H1 (cell line): ENCODE measurements at regions not wholly inside any gene's neighbourhood (a gene's known extent, or its start where the extent isn't known, plus 50 kb on each side); places are given as distances from the start of the nearest gene placed in this dataset.
"Not testable (repeated sequence)": the region's sequence is repeated elsewhere in the genome, so short reads cannot be mapped to it uniquely, and the experiment has no call there.

Experiments used
- CTCF ChIA-PET: fragments of 300-600 bp; sonication (Branson Sonifier 250); formaldehyde crosslinking; loops from one replicate; lab custom pipeline; 2021; ENCODE audit not compliant: partially characterized antibody; lab: Charles Lee
- POLR2A ChIA-PET: fragments of 300-600 bp; sonication (Branson Sonifier 250); formaldehyde crosslinking; loops from one replicate; lab custom pipeline; 2021; ENCODE audit warnings: inconsistent platforms; ENCODE audit not compliant: partially characterized antibody; lab: Charles Lee
- DNase-seq, 2 experiments: peaks; one replicate each; pipeline versions ENCODE4 v3.0.0 to v3.0.0-alpha.2; 2010 to 2022; ENCODE audit warnings: low spot score in 2 of 2, low read depth in 1 of 2, mixed read lengths in 1 of 2
- FAIRE-seq: peaks from 2 replicates; lab custom pipeline; 2011; peaks lifted over from hg19 to GRCh38; lab: Jason Lieb, UNC
- H2AFZ ChIP-seq: 2 replicates; pipeline ENCODE4 v1.8.1; 2012; ENCODE audit warnings: low read length, inconsistent platforms
- H2AK5ac ChIP-seq: 2 replicates; pipeline ENCODE4 v1.6.1; 2013; ENCODE audit warnings: low read depth, low read length
- H2BK120ac ChIP-seq: replicated peaks from 2 replicates; pipeline ENCODE3; 2013; ENCODE audit warnings: low read depth, low read length, inconsistent platforms
- H2BK12ac ChIP-seq: 2 replicates; pipeline ENCODE4 v1.6.1; 2013; ENCODE audit warnings: low read depth, low read length
- H2BK15ac ChIP-seq: 2 replicates; pipeline ENCODE4 v1.6.1; 2013; ENCODE audit warnings: low read length
- H2BK20ac ChIP-seq: 2 replicates; pipeline ENCODE4 v1.6.1; 2013; ENCODE audit warnings: low read length
- H2BK5ac ChIP-seq: 2 replicates; pipeline ENCODE4 v1.6.1; 2013; ENCODE audit warnings: low read depth, low read length
- H3K14ac ChIP-seq: 2 replicates; pipeline ENCODE4 v1.6.1; 2013; ENCODE audit warnings: inconsistent platforms; ENCODE audit not compliant: insufficient read length
- H3K18ac ChIP-seq: 2 replicates; pipeline ENCODE4 v1.6.1; 2013; ENCODE audit warnings: low read length; ENCODE audit errors: extremely low read depth
- H3K23ac ChIP-seq: 2 replicates; pipeline ENCODE4 v1.6.1; 2013; ENCODE audit warnings: inconsistent platforms; ENCODE audit not compliant: insufficient read length
- H3K23me2 ChIP-seq: 2 replicates; pipeline ENCODE4 v1.6.1; 2013; ENCODE audit warnings: low read depth, low read length
- H3K27ac ChIP-seq: 2 replicates; pipeline ENCODE4 v1.6.1; 2011; ENCODE audit warnings: low read depth, low read length, inconsistent platforms
- H3K27me3 ChIP-seq, 4 experiments: replicated peaks in 1 of 4; 1 replicate in 1 of 4; 2 replicates in 3 of 4; pipeline versions ENCODE4 v1.6.1 to v1.8.1; 2011 to 2013; ENCODE audit warnings: low read length in 3 of 4, mild to moderate bottlenecking in 3 of 4, inconsistent platforms in 2 of 4, mixed read lengths in 2 of 4, moderate library complexity in 1 of 4; ENCODE audit not compliant: control insufficient read depth in 3 of 4, insufficient read depth in 3 of 4; ENCODE audit errors: extremely low read depth in 1 of 4
- H3K36me3 ChIP-seq, 4 experiments: 2 replicates each; pipeline versions ENCODE4 v1.6.1 to v1.8.1; 2011 to 2013; ENCODE audit warnings: mild to moderate bottlenecking in 4 of 4, low read length in 3 of 4, moderate library complexity in 2 of 4, control low read depth in 1 of 4, inconsistent platforms in 1 of 4; ENCODE audit not compliant: insufficient read depth in 4 of 4, control insufficient read depth in 2 of 4
- H3K4ac ChIP-seq: replicated peaks from 2 replicates; pipeline ENCODE3; 2013; ENCODE audit warnings: low read length, low read depth, mixed read lengths, inconsistent platforms; ENCODE audit not compliant: insufficient read length
- H3K4me1 ChIP-seq, 4 experiments: replicated peaks in 1 of 4; 1 replicate in 1 of 4; 2 replicates in 3 of 4; pipeline versions ENCODE4 v1.6.1 to v1.8.1; 2011 to 2013; ENCODE audit warnings: low read length in 3 of 4, inconsistent platforms in 2 of 4, mixed read lengths in 1 of 4; ENCODE audit not compliant: insufficient read depth in 4 of 4, control insufficient read depth in 3 of 4
- H3K4me2 ChIP-seq, 2 experiments: 2 replicates each; pipeline versions ENCODE4 v1.6.1 to v1.8.1; 2011 to 2013; ENCODE audit warnings: low read depth in 2 of 2, low read length in 2 of 2, control low read depth in 1 of 2, inconsistent platforms in 1 of 2, mild to moderate bottlenecking in 1 of 2; ENCODE audit not compliant: insufficient read depth in 1 of 2
- H3K4me3 ChIP-seq, 4 experiments: fragments of 200-600, 300-600 bp in 1 of 4; sonication (generic), shearing (Covaris generic), sonication (Bioruptor Twin) in 1 of 4; 2 replicates each; pipeline versions ENCODE4 v1.5.1 to v1.8.1; 2011 to 2016; ENCODE audit warnings: low read length in 4 of 4, low read depth in 3 of 4, control low read depth in 2 of 4, inconsistent platforms in 2 of 4, mild to moderate bottlenecking in 2 of 4, mixed read lengths in 1 of 4, moderate library complexity in 1 of 4; ENCODE audit not compliant: insufficient read depth in 2 of 4; ENCODE audit errors: extremely low read depth in 1 of 4
- H3K56ac ChIP-seq: replicated peaks from 2 replicates; pipeline ENCODE3; 2013; ENCODE audit warnings: low read depth, mild to moderate bottlenecking, mixed read lengths, low read length, inconsistent platforms; ENCODE audit not compliant: insufficient read length
- H3K79me1 ChIP-seq: 2 replicates; pipeline ENCODE4 v1.6.1; 2013; ENCODE audit warnings: low read depth, low read length, control low read depth
- H3K79me2 ChIP-seq, 2 experiments: 2 replicates each; pipeline versions ENCODE4 v1.6.1 to v1.8.1; 2012 to 2013; ENCODE audit warnings: low read length in 2 of 2, mild to moderate bottlenecking in 2 of 2, inconsistent platforms in 1 of 2; ENCODE audit not compliant: insufficient read depth in 2 of 2, control insufficient read depth in 1 of 2
- H3K9ac ChIP-seq, 4 experiments: replicated peaks in 1 of 4; 1 replicate in 1 of 4; 2 replicates in 3 of 4; pipeline versions ENCODE4 v1.6.1 to v1.8.1; 2011 to 2013; ENCODE audit warnings: low read depth in 3 of 4, low read length in 3 of 4, control low read depth in 2 of 4, mild to moderate bottlenecking in 2 of 4, moderate library complexity in 2 of 4, inconsistent platforms in 1 of 4; ENCODE audit errors: extremely low read depth in 1 of 4
- H3K9me3 ChIP-seq, 2 experiments: 2 replicates each; pipeline versions ENCODE4 v1.6.1 to v1.8.1; 2012 to 2013; ENCODE audit warnings: mild to moderate bottlenecking in 2 of 2, moderate library complexity in 2 of 2, control low read depth in 1 of 2, inconsistent platforms in 1 of 2, low read depth in 1 of 2, low read length in 1 of 2, mixed read lengths in 1 of 2; ENCODE audit not compliant: insufficient read depth in 2 of 2
- H4K20me1 ChIP-seq, 2 experiments: replicated peaks in 1 of 2; 2 replicates each; pipeline versions ENCODE3 to v1.8.1; 2011 to 2013; ENCODE audit warnings: inconsistent platforms in 2 of 2, low read length in 2 of 2, mild to moderate bottlenecking in 1 of 2; ENCODE audit not compliant: insufficient read depth in 2 of 2, control insufficient read depth in 1 of 2
- H4K5ac ChIP-seq: 2 replicates; pipeline ENCODE4 v1.6.1; 2013; ENCODE audit warnings: low read length, low read depth, mixed read lengths, inconsistent platforms; ENCODE audit not compliant: insufficient read length
- H4K8ac ChIP-seq: 2 replicates; pipeline ENCODE4 v1.8.0; 2013; ENCODE audit warnings: mild to moderate bottlenecking, moderate library complexity, low read length, inconsistent platforms; ENCODE audit not compliant: insufficient read depth; ENCODE audit errors: extremely low read depth
- H4K91ac ChIP-seq: replicated peaks from 2 replicates; pipeline ENCODE3; 2013; ENCODE audit warnings: low read length, mixed read lengths, inconsistent platforms; ENCODE audit not compliant: insufficient read length
- HDAC2 ChIP-seq, 2 experiments: fragments of 300-600 bp in 1 of 2; sonication (generic) in 1 of 2; IDR thresholded peaks; 2 replicates each; pipeline ENCODE4 v1.6.1; 2011 to 2012; ENCODE audit warnings: low read depth in 2 of 2, low read length in 2 of 2, mild to moderate bottlenecking in 2 of 2, moderate library complexity in 2 of 2, borderline replicate concordance in 1 of 2, inconsistent platforms in 1 of 2
- SIRT6 ChIP-seq: IDR thresholded peaks from one replicate; pipeline ENCODE4 v1.7.1; 2012; ENCODE audit warnings: low read length, inconsistent platforms
- TAF1 ChIP-seq: IDR thresholded peaks from 2 replicates; pipeline ENCODE4 v1.6.1; 2011; ENCODE audit warnings: mild to moderate bottlenecking, low read depth, low read length
- WGBS, 2 experiments: shearing (Covaris generic) in 1 of 2; methylation state at CpG; one replicate each; pipeline versions ENCODE4 v1.1.6 to v1.1.7; 2013 to 2015; ENCODE audit warnings: low lambda C conversion rate in 2 of 2, mixed read lengths in 2 of 2, inconsistent platforms in 1 of 2, low coverage in 1 of 2, missing lambda C conversion rate in 1 of 2; ENCODE audit not compliant: insufficient replicate concordance in 2 of 2, insufficient coverage in 1 of 2, insufficient read length in 1 of 2; ENCODE audit errors: extremely low coverage in 1 of 2, missing lambda C conversion rate in 1 of 2; 5-methylcytosine and 5-hydroxymethylcytosine counted together

GRCh38 chr17:27180322-27180721, 113.6 kb upstream of the WSB1 start (continued):
- TF ChIP-seq SIRT6 (no peak), HDAC2 (IDR thresholded peaks at IDR 0.05; ENCODE audit: borderline replicate concordance in 1 of 2, low read depth in 2 of 2, low read length in 2 of 2) (no peak), TAF1 (no peak)

GRCh38 chr17:27181379-27181925, 112.5 kb upstream of the WSB1 start:
- H4K20me1 ChIP-seq, H3K4me2 ChIP-seq, H3K27ac ChIP-seq, H3K14ac ChIP-seq, FAIRE-seq, H2AFZ ChIP-seq, H3K23ac ChIP-seq, CTCF ChIA-PET, H2AK5ac ChIP-seq, H2BK120ac ChIP-seq, H3K36me3 ChIP-seq, H4K5ac ChIP-seq, H3K56ac ChIP-seq, H3K23me2 ChIP-seq, POLR2A ChIA-PET, H3K4me1 ChIP-seq, H3K79me2 ChIP-seq, H3K79me1 ChIP-seq, H2BK15ac ChIP-seq, H2BK12ac ChIP-seq, H3K18ac ChIP-seq, H2BK20ac ChIP-seq, H3K9ac ChIP-seq, H4K91ac ChIP-seq, H4K8ac ChIP-seq, H2BK5ac ChIP-seq, H3K27me3 ChIP-seq, DNase-seq, H3K4ac ChIP-seq, H3K4me3 ChIP-seq: not testable (repeated sequence)
- whole genome bisulfite sequencing, 2 experiments: 68% methylated on average over 2 of the region's 2 CpGs; no CpG with 5 or more reads in 1 of the 2 experiments
- peaks cover 14 to 32% of the 10 kb centered on the region in 2 experiments for H3K9me3 ChIP-seq
